Body of pancreas (tissue), 4 donors: ENCODE measurements at regions not wholly inside any gene's neighbourhood (a gene's known extent, or its start where the extent isn't known, plus 50 kb on each side); places are given as distances from the start of the nearest gene placed in this dataset.
"Not testable (repeated sequence)": the region's sequence is repeated elsewhere in the genome, so short reads cannot be mapped to it uniquely, and the experiment has no call there.

Experiments used
- ATAC-seq: fragments of 150-250 bp; one replicate; pipeline ENCODE4 v1.9.1; 2016
- DNase-seq, 4 donors: peaks; one replicate each; pipeline ENCODE4 v3.0.0-alpha.2; 2019
- H3K27ac ChIP-seq, 4 donors: fragments of 200-600 bp; sonication (generic); 1 replicate in 3 of 4; 2 replicates in 1 of 4; pipeline versions ENCODE4 v1.5.1 to v1.6.1; 2016 to 2019; ENCODE audit warnings: mild to moderate bottlenecking in 1 of 4, mixed read lengths in 1 of 4, moderate library complexity in 1 of 4
- H3K27me3 ChIP-seq, 2 donors: fragments of 200-600 bp; sonication (generic); one replicate each; pipeline ENCODE4 v1.6.0; 2016; ENCODE audit warnings: mild to moderate bottlenecking in 1 of 2
- H3K36me3 ChIP-seq, 2 donors: fragments of 200-600 bp; sonication (generic); replicated peaks in 1 of 2; 2 replicates each; pipeline ENCODE4 v1.5.1; 2016; ENCODE audit warnings: low read depth in 2 of 2; ENCODE audit not compliant: insufficient read depth in 1 of 2
- H3K4me1 ChIP-seq: fragments of 200-600 bp; sonication (generic); one replicate; pipeline ENCODE4 v1.6.0; 2016
- H3K4me3 ChIP-seq, 2 donors: fragments of 200-600 bp; sonication (generic); 1 replicate in 1 of 2; 2 replicates in 1 of 2; pipeline ENCODE4 v1.5.1; 2016 to 2019
- H3K9me3 ChIP-seq, 3 donors: fragments of 200-600 bp; sonication (generic); 1 replicate in 2 of 3; 2 replicates in 1 of 3; pipeline ENCODE4 v1.5.1; 2016
- POLR2A ChIP-seq, 3 donors: fragments of 450-650 bp; IDR thresholded peaks; one replicate each; pipeline ENCODE4 v1.6.1; 2016; ENCODE audit warnings: antibody characterized with exemption in 3 of 3, mild to moderate bottlenecking in 2 of 3
- WGBS, 2 donors: methylation state at CpG; one replicate each; pipeline ENCODE4 v1.1.5; 2017; 5-methylcytosine and 5-hydroxymethylcytosine counted together
- intact Hi-C: fragments of 100-400 bp; cut with DNase I; formaldehyde crosslinking; loops from one replicate; pipeline ENCODE4 v1.15.1; 2023
- TF ChIP-seq, protein P1 (sequence below), 7 experiments: fragments of 450-650 bp in 4 of 7; fragments of 200-600 bp in 3 of 7; sonication (generic) in 3 of 7; IDR thresholded peaks; one replicate each; pipeline ENCODE4 v1.5.1; 2016 to 2019; ENCODE audit warnings: antibody characterized with exemption in 7 of 7

GRCh38 chr4:59484944-59485343 lies 1715.2 kb upstream of the ADGRL3 start:
- no peaks in the 10 kb centered on the region for H3K36me3 ChIP-seq
- DNase-seq, result no peak
- H3K4me3 ChIP-seq, result no peak overlapping the region
- no peaks in the 10 kb centered on the region for H3K4me1 ChIP-seq
- ATAC-seq, result no peak
- 25 to 30% methylated on average over 1 of the region's 1 CpG for WGBS, 2 donors
- H3K27me3 ChIP-seq, result no peaks in the 10 kb centered on the region
- no peaks in the 10 kb centered on the region for H3K9me3 ChIP-seq
- intact Hi-C loops, result no loop called here
- TF ChIP-seq POLR2A (IDR thresholded peaks at IDR 0.05), result no peak
- TF ChIP-seq, protein P1, sequence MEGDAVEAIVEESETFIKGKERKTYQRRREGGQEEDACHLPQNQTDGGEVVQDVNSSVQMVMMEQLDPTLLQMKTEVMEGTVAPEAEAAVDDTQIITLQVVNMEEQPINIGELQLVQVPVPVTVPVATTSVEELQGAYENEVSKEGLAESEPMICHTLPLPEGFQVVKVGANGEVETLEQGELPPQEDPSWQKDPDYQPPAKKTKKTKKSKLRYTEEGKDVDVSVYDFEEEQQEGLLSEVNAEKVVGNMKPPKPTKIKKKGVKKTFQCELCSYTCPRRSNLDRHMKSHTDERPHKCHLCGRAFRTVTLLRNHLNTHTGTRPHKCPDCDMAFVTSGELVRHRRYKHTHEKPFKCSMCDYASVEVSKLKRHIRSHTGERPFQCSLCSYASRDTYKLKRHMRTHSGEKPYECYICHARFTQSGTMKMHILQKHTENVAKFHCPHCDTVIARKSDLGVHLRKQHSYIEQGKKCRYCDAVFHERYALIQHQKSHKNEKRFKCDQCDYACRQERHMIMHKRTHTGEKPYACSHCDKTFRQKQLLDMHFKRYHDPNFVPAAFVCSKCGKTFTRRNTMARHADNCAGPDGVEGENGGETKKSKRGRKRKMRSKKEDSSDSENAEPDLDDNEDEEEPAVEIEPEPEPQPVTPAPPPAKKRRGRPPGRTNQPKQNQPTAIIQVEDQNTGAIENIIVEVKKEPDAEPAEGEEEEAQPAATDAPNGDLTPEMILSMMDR (IDR thresholded peaks at IDR 0.05), result no peak
- no peak overlapping the region for H3K27ac ChIP-seq

DNA sequence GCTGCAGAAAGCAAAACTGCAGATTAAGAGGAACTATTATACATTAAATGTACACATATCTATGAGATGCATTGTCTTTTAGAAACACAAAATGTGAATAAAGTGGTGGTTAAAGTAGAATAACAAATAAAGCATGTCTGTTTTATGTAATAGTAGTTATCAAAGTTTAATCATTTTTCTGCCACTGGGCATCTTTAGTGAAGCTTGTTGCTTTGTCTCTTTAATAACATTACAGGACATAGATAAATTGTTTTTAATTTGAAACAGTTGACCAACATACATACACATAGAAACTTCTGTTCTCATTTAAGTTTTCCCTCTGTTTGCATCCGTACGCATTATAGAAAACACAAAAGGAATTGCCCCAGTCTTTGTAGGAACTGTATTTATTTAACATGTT lies 1700.0 kb upstream of the ADGRL3 start:
- Histone ChIP-seq H3K4me3 (no peak overlapping the region), H3K27me3 (no peaks in the 10 kb centered on the region), H3K27ac (no peak overlapping the region), H3K9me3 (no peaks in the 10 kb centered on the region), H3K36me3 (no peaks in the 10 kb centered on the region), H3K4me1 (no peaks in the 10 kb centered on the region)
- TF ChIP-seq POLR2A (IDR thresholded peaks at IDR 0.05), result no peak
- TF ChIP-seq, protein P1 (IDR thresholded peaks at IDR 0.05), result no peak
- no peak for DNase-seq
- ATAC-seq, result no peak
- WGBS, 2 donors, result 88 to 91% methylated on average over 2 of the region's 2 CpGs
- intact Hi-C loops, result no loop called here

GRCh38 chr4:59503731-59504130 lies 1696.4 kb upstream of the ADGRL3 start:
- intact Hi-C loops, result no loop called here
- Histone ChIP-seq H3K27me3 (no peaks in the 10 kb centered on the region), H3K27ac (no peak overlapping the region), H3K4me3 (no peak overlapping the region), H3K4me1 (no peaks in the 10 kb centered on the region), H3K9me3 (no peaks in the 10 kb centered on the region), H3K36me3 (no peaks in the 10 kb centered on the region)
- no peak for TF ChIP-seq POLR2A (IDR thresholded peaks at IDR 0.05)
- TF ChIP-seq, protein P1 (IDR thresholded peaks at IDR 0.05), result no peak
- no peak for ATAC-seq
- WGBS, 2 donors, result 50 to 56% methylated on average over 1 of the region's 1 CpG
- DNase-seq, result no peak

- ATAC-seq, H3K9me3 ChIP-seq, H3K27me3 ChIP-seq, intact Hi-C loops, H3K36me3 ChIP-seq, DNase-seq, H3K4me3 ChIP-seq, H3K27ac ChIP-seq, H3K4me1 ChIP-seq: not testable (repeated sequence)
- 87 to 89% methylated on average over 11 of the region's 11 CpGs for WGBS, 2 donors
Observed at GRCh38 chr4:59511809-59512208, 1688.3 kb upstream of the ADGRL3 start.

GRCh38 chr4:59517007-59517406 lies 1683.1 kb upstream of the ADGRL3 start:
- Histone ChIP-seq H3K4me1 (no peaks in the 10 kb centered on the region), H3K27me3 (no peaks in the 10 kb centered on the region), H3K27ac (no peak overlapping the region), H3K9me3 (no peaks in the 10 kb centered on the region), H3K4me3 (no peak overlapping the region), H3K36me3 (no peaks in the 10 kb centered on the region)
- no peak for DNase-seq
- no peak for ATAC-seq
- WGBS, 2 donors, result 69% methylated on average over 2 of the region's 2 CpGs; no CpG with 5 or more reads in 1 of the 2 donors
- intact Hi-C loops, result no loop called here
- TF ChIP-seq, protein P1 (IDR thresholded peaks at IDR 0.05), result no peak
- no peak for TF ChIP-seq POLR2A (IDR thresholded peaks at IDR 0.05)
